ENCODE measurements at regions not wholly inside any gene's neighbourhood (a gene's known extent, or its start where the extent isn't known, plus 50 kb on each side); places are given as distances from the start of the nearest gene placed in this dataset.
A peak's percentile ranks its signal among the peaks of the same experiment; 100 is the strongest.

GRCh38 chr1:56265216-56265615 lies 314.1 kb downstream of the PLPP3 start:
- Histone ChIP-seq H3K9me3 (replicated peaks; ENCODE audit: control insufficient read depth, insufficient read depth, low read length) (no peaks in the 10 kb centered on the region), H3K36me3 (ENCODE audit: control insufficient read depth in 2 of 2, insufficient read depth in 2 of 2, low read length in 1 of 2) (no peaks in the 10 kb centered on the region), H3K4me3 (no peak overlapping the region), H3K27me3 (replicated peaks in 1 of 2; ENCODE audit: control insufficient read depth in 2 of 2, insufficient read depth in 2 of 2, low read length in 1 of 2) (no peaks in the 10 kb centered on the region; a peak in 1 of 4 replicates), H3K79me2 (ENCODE audit: control insufficient read depth, insufficient read depth, low read length) (no peaks in the 10 kb centered on the region), H3K9ac (ENCODE audit: control insufficient read depth, insufficient read depth, low read length) (no peak overlapping the region), H3K27ac (ENCODE audit: control insufficient read depth, insufficient read depth) (no peak overlapping the region), H3K4me1 (ENCODE audit: control insufficient read depth, insufficient read depth, low read length) (no peaks in the 10 kb centered on the region), H4K20me1 (ENCODE audit: control insufficient read depth, insufficient read depth) (no peaks in the 10 kb centered on the region), H3K4me2 (ENCODE audit: control insufficient read depth, insufficient read depth) (no peak overlapping the region), H2AFZ (ENCODE audit: control insufficient read depth, low read depth, low read length) (no peak overlapping the region)
- FAIRE-seq, result no peak
- ChIA-PET CTCF (no interaction called here), RAD21 (ENCODE audit: unreplicated experiment) (no interaction called here), SMC1A (ENCODE audit: uncharacterized antibody, unreplicated experiment) (interaction anchor here (1.1 to 1.7 kb wide), 5 partner anchors 12 to 118 kb away, joined by 3 to 4 read pairs (median 3); no protein-coding TSS in a partner anchor), POLR2A (no interaction called here)
- ATAC-seq, result peak; percentile 69
- no peak for DNase-seq (ENCODE audit: low read depth, low spot score)
- intact Hi-C loops (cut with micrococcal nuclease; ENCODE audit: unreplicated experiment), result no loop called here
- in situ Hi-C loops (cut with MboI), result no loop called here
- TF ChIP-seq, protein P1, sequence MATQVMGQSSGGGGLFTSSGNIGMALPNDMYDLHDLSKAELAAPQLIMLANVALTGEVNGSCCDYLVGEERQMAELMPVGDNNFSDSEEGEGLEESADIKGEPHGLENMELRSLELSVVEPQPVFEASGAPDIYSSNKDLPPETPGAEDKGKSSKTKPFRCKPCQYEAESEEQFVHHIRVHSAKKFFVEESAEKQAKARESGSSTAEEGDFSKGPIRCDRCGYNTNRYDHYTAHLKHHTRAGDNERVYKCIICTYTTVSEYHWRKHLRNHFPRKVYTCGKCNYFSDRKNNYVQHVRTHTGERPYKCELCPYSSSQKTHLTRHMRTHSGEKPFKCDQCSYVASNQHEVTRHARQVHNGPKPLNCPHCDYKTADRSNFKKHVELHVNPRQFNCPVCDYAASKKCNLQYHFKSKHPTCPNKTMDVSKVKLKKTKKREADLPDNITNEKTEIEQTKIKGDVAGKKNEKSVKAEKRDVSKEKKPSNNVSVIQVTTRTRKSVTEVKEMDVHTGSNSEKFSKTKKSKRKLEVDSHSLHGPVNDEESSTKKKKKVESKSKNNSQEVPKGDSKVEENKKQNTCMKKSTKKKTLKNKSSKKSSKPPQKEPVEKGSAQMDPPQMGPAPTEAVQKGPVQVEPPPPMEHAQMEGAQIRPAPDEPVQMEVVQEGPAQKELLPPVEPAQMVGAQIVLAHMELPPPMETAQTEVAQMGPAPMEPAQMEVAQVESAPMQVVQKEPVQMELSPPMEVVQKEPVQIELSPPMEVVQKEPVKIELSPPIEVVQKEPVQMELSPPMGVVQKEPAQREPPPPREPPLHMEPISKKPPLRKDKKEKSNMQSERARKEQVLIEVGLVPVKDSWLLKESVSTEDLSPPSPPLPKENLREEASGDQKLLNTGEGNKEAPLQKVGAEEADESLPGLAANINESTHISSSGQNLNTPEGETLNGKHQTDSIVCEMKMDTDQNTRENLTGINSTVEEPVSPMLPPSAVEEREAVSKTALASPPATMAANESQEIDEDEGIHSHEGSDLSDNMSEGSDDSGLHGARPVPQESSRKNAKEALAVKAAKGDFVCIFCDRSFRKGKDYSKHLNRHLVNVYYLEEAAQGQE (IDR thresholded peaks at IDR 0.05; ENCODE audit: low read depth, low read length), result no peak
- TF ChIP-seq RUNX3 (IDR thresholded peaks at IDR 0.05; ENCODE audit: low read length) (peak; percentile 20; the same call in 1 of the 2 replicates), MTA2 (IDR thresholded peaks at IDR 0.05; ENCODE audit: low read depth) (no peak), CREB1 (IDR thresholded peaks at IDR 0.05; ENCODE audit: low read depth) (no peak)
- TF ChIP-seq, protein P2, sequence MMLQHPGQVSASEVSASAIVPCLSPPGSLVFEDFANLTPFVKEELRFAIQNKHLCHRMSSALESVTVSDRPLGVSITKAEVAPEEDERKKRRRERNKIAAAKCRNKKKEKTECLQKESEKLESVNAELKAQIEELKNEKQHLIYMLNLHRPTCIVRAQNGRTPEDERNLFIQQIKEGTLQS (IDR thresholded peaks at IDR 0.05; ENCODE audit: borderline replicate concordance, extremely low read depth, low read depth, low read length), result no peak
- no TSS peak for BruUV-seq (replicated peaks)
